ENCODE measurements at regions not wholly inside any gene's neighbourhood (a gene's known extent, or its start where the extent isn't known, plus 50 kb on each side); places are given as distances from the start of the nearest gene placed in this dataset.

DNA sequence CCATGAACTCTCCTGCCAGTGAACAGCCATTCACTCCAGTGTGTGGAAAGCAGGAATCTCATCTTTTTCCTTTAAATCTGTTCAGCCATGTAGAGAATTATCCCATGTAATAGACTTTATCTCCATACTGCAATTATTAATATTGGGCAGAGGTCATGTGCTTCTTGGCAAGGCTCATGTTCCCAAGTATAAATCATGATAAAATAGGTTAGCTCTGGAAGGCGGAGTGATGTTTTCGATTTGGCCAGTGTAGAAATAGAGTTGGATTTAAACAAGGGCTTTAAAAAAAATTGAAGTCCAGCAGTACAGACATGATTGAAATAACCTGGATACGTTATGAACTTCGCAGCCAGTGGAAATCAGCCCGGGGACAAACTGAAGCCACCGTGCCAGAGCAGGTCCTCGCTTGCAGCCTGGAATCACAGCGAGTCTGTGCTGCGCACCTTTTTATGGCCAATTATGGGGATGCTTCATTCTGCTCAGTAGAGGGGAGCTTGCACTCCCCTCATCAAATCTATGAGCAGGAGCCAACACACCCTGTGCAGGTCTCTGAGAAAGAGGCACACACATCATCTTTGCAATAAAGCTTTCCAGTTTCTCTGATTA lies 654.0 kb upstream of the MKI67 start:
- DNase-seq, result no peak

- DNase-seq, result no peak
Measured at GRCh38 chr10:128781637-128782036, 655.4 kb upstream of the MKI67 start.

GRCh38 chr10:128784444-128784843 lies 658.2 kb upstream of the MKI67 start:
- no peak for DNase-seq

DNA sequence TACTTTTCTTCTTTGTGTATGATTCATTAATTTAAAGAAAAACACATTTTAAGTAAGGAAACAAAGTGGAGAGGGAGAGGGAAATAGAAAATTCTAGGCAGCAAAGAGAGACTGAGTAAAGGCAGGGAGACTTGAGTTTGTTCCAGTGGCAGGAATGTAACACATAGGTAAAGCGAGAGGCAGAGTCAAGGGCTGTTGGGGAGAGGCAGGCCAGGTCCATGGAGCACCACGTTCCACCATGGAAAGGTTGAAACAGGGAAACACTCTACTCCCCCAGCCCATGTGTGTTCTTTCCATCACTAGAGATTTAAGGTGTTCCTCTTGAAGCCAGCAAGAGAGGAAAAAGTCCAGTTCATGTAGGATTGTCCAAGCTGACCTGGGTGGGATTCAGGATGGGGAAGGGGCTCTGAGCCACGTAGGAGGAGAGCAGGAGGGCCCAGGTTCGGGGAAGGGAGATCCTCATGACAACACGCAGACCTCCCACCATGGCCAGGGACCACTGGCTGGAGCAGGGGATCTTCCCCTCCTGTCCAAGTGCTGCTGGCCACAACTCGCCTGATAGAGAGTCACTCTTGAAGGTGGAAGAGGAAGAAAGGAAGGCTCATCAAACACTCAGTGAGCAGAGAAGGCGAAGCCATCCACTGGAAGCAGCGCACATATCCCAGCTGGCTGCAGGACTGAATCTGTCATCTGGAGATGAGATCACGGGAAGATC lies 666.4 kb upstream of the MKI67 start:
- no peak for DNase-seq

- no peak for DNase-seq
Measured at GRCh38 chr10:128793726-128794655, 667.8 kb upstream of the MKI67 start.

- no peak for DNase-seq
Measured at GRCh38 chr10:128796396-128796912, 670.2 kb upstream of the MKI67 start.

DNA sequence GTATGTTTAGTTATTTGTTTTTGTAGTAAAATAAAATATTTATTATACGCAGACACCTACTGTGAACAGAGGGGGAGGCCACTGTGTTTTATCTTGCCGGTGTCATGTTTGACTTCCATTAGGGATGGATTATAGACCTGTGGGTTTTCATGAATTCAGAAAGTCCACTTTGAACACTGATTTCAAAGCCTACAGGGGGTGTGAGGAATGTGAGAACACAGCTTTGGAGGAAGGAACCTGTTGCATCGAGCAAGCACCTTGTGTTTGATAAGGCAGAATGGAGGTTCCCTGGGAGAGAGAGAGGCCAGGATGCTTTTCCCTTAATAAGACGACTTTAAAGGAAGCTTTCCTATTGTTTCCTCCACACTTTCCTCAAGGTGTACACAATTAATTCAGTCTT lies 665.0 kb upstream of the MGMT start:
- no peak for DNase-seq

DNA sequence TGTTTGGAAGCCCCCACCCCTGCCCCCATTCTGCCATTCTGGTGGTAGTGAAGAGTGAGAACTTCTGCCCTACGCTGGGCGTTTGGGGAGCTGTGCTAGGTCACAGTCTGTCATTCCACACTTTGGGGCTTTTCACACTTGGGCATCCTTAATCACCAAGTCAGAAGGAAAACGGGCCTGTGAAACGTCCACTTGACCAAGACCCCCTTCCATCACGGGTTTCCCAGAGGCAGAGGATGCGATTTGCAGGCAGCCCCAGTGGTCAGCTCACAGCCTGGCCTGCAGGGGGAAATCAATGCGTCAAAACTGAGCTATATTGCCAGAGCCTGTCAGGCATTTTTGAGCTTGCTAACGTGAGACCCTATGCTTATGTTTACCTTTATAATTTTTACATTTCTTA lies 663.3 kb upstream of the MGMT start:
- DNase-seq, result no peak

DNA sequence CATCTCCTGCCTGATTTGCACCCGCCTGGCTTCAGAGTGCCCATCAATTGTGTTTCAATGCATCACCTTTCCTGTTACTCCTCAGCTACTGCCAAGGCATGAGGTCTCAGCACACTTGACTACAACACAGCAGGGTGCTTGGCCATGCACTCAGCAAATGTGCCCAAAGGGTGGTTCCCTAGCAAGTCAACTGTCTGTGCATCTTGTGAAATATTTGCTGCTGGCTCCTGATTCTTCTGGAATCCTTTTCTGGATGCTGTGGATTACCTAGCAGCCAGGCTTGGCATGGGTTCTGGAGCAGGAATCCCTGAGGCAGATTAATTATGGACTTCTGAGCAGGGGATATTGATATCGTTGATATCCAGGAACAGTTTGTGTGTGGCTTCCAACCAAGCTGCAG lies 662.6 kb upstream of the MGMT start:
- DNase-seq, result no peak

DNA sequence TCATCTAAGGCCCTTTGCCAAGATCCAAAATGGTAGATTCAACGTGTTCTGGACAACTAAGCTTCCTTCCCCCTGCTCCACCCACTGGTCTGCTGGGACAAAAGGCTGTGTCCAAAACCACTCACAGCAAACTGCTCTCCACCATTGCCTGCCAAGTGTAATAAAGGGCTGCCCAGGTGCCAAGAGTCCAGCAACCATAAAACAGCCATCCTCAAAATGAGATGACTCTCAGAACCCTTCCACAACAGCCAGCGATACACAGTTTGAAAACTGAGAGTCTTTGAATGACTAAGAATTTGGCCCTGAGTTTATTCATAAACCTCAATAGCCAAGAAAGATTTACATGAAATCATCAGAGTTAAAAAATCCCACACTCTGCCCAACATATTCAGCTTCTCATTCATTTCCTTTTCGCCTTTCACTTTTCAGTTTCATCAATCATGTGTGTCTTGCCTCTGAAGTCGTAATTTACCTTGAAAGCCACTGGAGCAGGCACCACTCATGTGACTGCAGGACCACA lies 658.1 kb upstream of the MGMT start:
- DNase-seq, result no peak

DNA sequence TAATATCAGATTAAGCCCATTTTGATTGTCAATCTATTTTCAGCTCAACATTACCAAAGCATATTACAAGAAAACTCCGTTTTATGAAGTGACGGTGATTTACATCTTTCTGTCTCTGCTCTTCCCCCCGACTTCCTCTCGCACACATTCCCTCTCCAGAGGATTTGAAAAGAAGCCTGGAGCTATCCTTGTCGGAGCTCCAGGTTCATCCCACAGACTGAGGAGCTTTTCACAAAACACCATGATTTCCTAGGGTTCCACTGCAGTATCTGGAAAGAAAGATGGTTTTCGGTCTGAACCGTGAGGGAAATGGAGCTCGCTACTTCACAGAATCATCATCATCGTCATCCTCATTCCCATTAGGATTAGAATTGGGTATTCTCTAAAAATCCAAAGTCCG lies 655.5 kb upstream of the MGMT start:
- no peak for DNase-seq

DNA sequence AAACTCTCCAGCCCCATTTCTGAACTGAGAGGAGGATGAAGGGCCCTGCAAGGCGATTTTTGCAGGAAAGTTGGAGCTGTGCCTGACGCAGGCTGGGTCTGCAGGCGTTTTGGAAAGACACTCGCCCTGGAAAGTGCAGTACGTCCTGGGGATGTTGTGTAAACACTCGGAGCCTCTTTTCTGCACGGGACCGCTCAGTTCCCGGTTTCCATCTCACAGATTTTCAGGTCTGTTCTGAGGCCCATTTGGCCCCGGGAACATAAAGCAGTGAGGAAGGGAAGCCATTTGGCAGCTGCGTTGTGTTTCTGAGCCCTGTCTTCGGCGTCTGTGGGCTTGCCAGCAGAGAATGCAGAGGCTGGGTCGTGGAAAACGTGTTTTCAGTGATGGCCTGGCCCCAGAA lies 655.0 kb upstream of the MGMT start:
- no peak for DNase-seq

DNA sequence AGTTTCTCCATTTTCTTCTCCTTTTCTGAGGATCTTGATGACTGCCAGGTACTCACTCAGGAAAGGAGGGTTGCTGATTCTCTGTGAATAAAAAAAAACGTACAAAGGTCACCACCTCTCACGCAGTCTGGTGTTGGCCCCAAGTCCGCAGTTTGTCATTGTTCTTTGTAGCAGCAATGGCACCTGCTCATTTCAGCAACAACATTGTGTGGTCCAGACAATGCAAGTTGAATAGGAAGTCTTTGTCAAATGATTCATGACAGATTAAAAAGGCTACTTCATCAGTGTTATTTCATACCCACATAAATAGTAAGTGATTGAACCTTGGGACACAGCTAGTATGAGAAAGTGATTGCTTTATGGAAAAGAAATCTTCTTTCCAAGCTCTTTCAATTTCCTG lies 653.5 kb upstream of the MGMT start:
- no peak for DNase-seq

GRCh38 chr10:128814024-128814423 lies 653.0 kb upstream of the MGMT start:
- DNase-seq, result no peak

DNA sequence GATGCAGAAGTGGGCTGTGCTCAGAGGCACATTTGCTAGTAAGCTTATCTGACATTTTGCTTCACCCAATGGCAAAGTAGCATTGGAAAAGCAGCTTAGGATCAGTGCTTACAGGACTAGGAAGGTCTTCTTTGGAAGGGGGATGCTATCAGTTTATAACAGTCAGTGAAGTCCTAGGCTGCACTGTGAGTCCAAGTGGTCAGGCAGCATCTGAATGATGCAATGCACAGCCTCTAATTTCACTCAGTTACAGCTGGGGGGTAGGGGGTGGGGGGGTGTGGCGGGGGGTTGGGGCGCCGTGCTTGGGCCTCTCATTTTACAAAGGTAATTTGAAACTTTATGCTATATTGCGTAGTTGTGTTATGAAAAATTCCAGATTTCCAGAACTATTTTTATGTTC lies 652.3 kb upstream of the MGMT start:
- no peak for DNase-seq

DNA sequence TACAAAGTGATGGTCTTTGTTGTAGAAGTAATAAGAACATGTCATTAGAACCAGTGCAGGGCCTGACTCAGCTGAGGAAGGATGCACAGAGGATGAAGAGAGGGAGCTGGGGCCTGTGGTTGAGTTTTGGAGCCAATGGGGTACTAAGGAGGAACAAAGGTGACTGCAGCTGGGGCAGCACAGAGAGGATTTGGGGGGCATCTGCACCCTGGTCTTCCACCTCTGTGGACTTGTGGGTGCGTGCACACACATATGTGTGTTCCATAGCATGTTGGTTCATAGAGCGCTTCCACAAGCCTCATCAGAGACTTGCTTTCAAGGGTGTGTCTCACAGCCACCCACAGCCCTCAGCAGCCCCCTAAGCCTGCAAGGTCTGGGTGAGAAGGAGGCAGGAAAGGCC lies 650.3 kb upstream of the MGMT start:
- DNase-seq, result no peak

- DNase-seq, result no peak
Measured at GRCh38 chr10:128817636-128818035, 649.4 kb upstream of the MGMT start.

- no peak for DNase-seq
Measured at GRCh38 chr10:128820663-128821062, 646.4 kb upstream of the MGMT start.

DNA sequence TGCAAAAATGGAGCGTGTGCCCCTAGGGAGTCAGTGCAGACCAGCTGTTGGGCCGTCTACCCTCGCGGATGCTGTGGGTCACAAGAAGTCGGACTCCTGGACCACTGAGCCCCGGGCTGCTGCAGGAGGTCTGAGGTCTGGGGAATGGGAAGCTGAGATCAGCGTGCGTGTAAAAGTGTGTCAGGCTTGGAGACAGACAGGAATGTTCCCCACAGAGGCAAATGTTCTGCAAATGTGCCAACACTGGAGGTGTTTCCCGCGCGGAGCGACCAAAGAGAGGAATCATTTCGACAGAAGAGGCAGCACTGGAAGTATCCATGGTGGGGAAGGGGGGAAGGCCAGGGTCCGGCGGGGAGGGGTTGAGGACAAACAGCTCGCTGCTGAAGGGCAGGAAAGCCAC lies 643.8 kb upstream of the MGMT start:
- no peak for DNase-seq

- no peak for DNase-seq
Measured at GRCh38 chr10:128825626-128826025, 641.4 kb upstream of the MGMT start.

DNA sequence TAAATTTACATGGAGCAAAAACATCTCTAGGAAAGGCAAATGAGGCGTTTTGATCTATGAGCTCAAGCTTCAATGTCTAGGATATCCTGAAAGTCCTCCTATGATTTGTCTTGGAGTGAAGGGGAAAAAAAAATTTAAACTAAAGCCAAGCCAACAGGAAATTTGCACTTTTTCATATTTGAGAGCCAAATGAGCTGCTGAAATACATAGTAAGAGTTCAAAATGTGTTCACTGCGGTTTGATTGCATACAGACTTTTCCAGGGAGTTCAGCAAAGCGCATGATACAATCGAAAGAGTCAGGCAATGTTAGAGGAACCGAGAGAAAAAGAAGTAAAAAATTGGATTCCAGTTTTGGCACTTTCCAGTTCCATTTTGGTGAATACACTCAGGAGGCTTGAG lies 633.4 kb upstream of the MGMT start:
- no peak for DNase-seq

- no peak for DNase-seq
Measured at GRCh38 chr10:128835361-128835760, 631.7 kb upstream of the MGMT start.

- no peak for DNase-seq
Measured at GRCh38 chr10:128837478-128837877, 629.6 kb upstream of the MGMT start.

- no peak for DNase-seq
Measured at GRCh38 chr10:128839134-128839533, 627.9 kb upstream of the MGMT start.
